GM19023 (cell line): ENCODE measurements at regions not wholly inside any gene's neighbourhood (a gene's known extent, or its start where the extent isn't known, plus 50 kb on each side); places are given as distances from the start of the nearest gene placed in this dataset.
"Not testable (repeated sequence)": the region's sequence is repeated elsewhere in the genome, so short reads cannot be mapped to it uniquely, and the experiment has no call there.

Experiments
- ATAC-seq: cut with Tn5 transposase; IDR thresholded peaks from one replicate; pipeline ENCODE4 v1.9.1; 2021; ENCODE audit warnings: mild to moderate bottlenecking, moderate library complexity; ENCODE audit not compliant: unreplicated experiment

- ATAC-seq: no peak
Measured at GRCh38 chr5:121426153-121426552, 425.5 kb upstream of the FTMT start.

- ATAC-seq: no peak
Measured at GRCh38 chr5:121429761-121430160, 421.9 kb upstream of the FTMT start.

GRCh38 chr5:121430538-121430937 is 421.1 kb upstream of the FTMT start:
- no peak for ATAC-seq

GRCh38 chr5:121445511-121445910 is 406.2 kb upstream of the FTMT start:
- no peak for ATAC-seq

- no peak for ATAC-seq
Measured at GRCh38 chr5:121462441-121462840, 389.2 kb upstream of the FTMT start.

- ATAC-seq: not testable (repeated sequence)
Measured at GRCh38 chr5:121471222-121471621, 380.5 kb upstream of the FTMT start.

- no peak for ATAC-seq
Measured at GRCh38 chr5:121478636-121479035, 373.0 kb upstream of the FTMT start.

GRCh38 chr5:121479337-121479736 is 372.3 kb upstream of the FTMT start:
- ATAC-seq: no peak

GRCh38 chr5:121485281-121485680 is 366.4 kb upstream of the FTMT start:
- ATAC-seq: no peak

- not testable (repeated sequence) for ATAC-seq
Measured at GRCh38 chr5:121485999-121486398, 365.7 kb upstream of the FTMT start.

- ATAC-seq: no peak
Measured at GRCh38 chr5:121489972-121490371, 361.7 kb upstream of the FTMT start.

- ATAC-seq: no peak
Measured at GRCh38 chr5:121497176-121497575, 354.5 kb upstream of the FTMT start.

- no peak for ATAC-seq
Measured at GRCh38 chr5:121500310-121500709, 351.4 kb upstream of the FTMT start.

- no peak for ATAC-seq
Measured at GRCh38 chr5:121503111-121503840, 348.4 kb upstream of the FTMT start.

GRCh38 chr5:121516997-121517396 is 334.7 kb upstream of the FTMT start:
- no peak for ATAC-seq

GRCh38 chr5:121525706-121526105 is 326.0 kb upstream of the FTMT start:
- ATAC-seq: no peak

GRCh38 chr5:121526908-121527307 is 324.8 kb upstream of the FTMT start:
- ATAC-seq: no peak

GRCh38 chr5:121533814-121534213 is 317.9 kb upstream of the FTMT start:
- ATAC-seq: no peak

GRCh38 chr5:121550989-121551388 is 300.7 kb upstream of the FTMT start:
- ATAC-seq: no peak

- no peak for ATAC-seq
Measured at GRCh38 chr5:121559832-121560231, 291.9 kb upstream of the FTMT start.

- no peak for ATAC-seq
Measured at GRCh38 chr5:121572061-121572460, 279.6 kb upstream of the FTMT start.

- ATAC-seq: no peak
Measured at GRCh38 chr5:121573721-121574382, 277.8 kb upstream of the FTMT start.

- ATAC-seq: no peak
Measured at GRCh38 chr5:121581588-121581987, 270.1 kb upstream of the FTMT start.
